Germinal center (tissue), 1 donor: ENCODE measurements at regions not wholly inside any gene's neighbourhood (a gene's known extent, or its start where the extent isn't known, plus 50 kb on each side); places are given as distances from the start of the nearest gene placed in this dataset.

Experiments
- DNase-seq: peaks from one replicate; pipeline ENCODE4 v3.0.0; 2012; ENCODE audit warnings: mixed read lengths, low spot score

DNA sequence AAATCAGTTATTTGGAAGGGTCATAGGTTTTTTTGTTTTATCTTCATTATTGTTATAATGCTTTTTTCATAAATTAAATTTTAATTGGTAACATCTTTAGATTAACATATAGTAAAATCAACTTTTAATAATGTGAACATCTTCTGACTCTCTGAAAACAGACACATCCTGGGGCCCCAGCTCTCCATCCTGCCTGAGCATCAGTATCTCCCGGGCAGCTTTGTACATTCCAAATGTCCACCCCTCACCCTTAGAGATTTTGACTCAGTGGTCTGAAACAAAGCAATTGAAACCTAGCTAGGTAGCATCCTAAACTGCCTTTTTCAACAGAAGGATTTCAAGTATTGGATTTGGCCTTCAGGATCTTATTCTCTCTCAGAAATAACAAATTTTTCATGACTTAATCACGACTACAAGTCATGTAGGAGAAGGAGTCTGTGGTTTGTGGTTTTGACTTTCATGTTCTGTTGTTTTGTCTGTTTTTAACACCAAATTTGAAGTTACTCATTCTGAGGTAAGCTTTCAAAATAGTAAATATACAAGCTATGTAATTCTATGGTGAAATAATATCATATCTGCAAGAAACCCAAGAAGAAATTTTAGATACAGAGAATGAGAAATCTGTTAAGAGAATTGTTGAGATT, 147.3 kb upstream of the UBE2E2 start:
- no peak for DNase-seq

DNA sequence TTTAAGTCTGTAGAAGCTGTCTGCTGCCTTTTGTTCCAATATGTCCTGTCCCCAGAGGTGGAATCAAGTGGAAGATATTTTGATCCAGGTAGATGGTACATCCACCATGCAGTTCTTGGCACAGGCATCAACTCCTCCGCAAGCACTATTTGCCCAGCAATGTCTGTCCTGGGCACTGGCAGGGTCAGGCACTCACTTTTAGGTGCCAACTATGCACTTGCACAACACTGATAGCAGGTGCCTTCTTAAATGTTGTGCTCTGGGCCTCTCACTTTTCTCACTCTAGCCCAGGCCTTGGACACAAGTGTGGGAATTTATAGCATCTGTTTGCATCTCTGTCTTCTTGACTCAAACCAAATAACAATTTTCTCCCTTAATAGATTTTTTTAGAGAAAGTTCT, 140.5 kb upstream of the UBE2E2 start:
- no peak for DNase-seq

DNA sequence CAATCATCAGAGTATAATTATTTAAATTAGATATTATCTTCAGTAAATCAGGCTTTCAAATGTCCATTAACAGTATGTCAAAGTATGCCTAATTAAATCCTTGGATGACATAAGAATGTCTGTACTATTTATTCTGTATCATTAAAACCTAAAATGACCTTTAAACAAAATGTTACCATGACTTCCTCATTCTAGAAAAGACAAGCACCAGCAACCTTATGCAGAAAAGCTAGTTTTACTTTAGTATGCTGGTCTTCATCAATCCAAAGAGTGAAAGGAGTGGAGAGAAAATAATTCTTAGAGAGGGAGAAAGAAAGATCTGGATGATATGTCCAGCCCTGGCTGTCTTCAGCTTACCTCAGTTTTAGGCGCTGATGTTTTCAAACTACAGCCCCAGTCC, 140.1 kb upstream of the UBE2E2 start:
- DNase-seq, result no peak

DNA sequence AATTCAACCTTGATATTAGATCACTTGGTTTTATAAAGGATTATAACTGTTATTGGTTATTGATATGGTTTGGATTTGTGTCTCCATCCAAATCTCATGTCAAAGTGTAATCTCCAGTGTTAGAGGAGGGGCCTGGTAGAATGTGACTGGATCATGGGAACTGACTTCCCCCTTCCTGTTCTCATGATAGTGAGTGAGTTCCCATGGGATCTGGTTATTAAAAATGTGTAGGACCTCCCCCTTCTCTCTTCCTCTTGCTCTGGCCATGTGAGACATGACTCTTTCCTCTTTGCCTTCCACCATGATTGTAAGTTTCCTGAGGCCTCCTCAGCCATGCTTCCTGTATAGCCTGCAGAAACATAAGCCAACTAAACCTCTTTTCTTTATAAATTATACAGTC, 136.0 kb upstream of the UBE2E2 start:
- DNase-seq, result no peak

DNA sequence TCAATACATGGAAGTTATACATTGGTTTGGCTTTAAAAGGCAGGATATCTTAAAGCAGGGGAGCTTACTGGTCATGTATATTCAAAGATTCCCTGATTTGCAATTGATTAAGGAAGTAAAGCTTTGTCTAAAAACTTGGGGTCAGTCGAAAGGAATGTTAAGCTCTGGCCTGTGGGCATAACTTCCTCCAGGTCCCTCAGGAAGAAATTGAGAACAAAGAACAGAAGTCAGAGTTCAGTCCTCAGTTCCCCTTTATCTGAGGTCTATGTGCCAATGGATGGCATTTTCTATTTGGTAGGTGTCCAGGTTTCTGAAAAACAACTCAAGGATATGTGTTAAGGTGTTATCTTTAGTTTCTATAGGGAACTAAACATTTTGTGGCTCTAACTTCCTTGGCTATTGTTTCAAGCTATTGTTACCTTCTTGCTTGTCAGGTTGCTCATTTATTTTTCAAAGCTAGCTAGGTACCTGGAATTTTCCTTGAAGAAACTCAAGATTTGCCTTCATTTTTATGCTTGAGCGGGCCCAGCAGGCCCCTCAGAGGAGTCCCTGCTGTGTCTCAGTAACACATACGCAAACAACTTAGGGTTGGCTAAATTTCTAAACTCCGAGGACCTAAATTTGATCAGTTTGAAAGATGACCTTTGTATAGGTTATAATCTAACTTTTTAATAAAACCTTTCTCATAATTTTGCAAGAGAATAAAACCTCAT, 135.0 kb upstream of the UBE2E2 start:
- DNase-seq, result no peak

DNA sequence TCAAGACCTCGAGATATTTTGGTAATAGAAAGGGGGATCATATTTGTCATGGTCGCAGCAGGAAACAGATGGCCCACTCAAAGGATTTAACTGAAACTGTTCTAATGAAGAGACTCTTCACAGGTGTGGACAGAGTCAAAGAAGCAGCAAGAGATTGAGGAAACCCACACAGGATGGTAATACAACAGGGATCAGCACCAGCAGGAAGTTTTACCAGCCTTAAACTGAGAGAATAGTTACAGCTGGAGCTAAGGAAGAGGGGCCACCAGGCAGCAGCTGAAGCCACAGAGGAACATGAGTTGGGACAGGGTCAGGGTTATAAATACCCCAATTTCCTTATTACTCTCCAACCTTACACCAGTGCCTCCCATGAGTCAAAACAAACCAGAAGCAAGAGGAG, 131.8 kb upstream of the UBE2E2 start:
- peak; percentile 17 for DNase-seq

DNA sequence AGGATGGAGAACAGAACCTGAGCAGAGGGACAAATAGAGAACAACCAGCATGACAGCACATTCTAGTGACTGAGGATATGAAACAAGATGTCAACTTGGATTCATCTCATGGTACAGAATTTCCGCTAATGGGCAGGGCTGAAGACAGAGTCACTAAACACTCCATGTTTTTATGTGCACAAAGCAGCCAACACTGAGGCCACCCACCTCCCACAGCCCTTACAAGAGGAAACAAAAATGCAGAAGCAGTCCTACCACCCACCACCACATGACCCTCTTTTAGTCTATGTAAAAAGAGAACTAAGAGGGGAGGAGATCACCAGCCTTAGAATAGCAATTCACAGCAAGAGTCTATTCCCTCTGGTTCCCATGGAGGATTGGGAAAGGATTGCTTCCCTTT, 131.4 kb upstream of the UBE2E2 start:
- DNase-seq, result peak; percentile 61

DNA sequence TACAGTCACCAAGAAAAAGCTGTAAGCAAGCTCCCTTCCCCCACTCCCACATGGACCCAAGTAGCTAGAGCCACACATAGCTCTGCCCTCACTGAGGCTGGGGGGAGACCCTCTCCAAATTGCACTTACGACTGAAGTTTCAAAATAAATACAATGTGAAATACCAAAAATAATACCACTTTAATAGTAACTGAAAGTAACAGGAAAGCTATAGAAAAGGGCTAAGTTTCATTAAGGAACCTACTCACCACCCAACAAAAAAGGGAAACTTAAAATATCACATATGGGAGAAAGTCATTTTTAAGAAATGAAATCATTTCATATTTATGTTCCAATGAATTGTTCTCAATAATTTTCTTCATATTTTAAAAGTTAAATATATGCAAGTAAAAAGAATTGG, 130.4 kb upstream of the UBE2E2 start:
- no peak for DNase-seq

DNA sequence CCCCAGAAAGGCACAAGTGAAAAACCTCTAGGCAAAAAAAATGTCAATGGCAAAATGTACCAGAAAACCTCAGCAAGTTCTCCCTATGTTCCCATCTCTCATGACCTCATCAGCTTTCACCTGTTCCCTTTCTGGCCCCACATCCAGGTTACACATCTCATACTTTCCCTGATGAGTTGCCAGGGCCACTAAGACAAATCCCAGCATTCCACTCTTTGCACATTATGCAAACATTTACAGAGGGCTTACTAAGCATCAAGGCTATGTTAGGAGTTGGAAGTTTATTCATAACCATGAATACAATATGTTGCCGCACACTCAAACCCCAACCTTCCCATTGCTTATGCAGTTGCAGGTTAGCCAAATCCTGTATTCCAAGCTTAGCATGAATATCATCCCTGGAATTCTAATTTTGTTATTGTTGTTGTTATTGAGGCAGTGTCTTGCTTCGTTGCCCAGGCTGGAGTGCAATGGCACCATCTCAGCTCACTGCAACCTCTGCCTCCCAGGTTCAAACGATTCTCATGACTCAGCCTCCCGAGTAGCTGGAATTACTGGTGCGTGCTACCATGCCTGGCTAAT, 129.3 kb upstream of the UBE2E2 start:
- DNase-seq, result no peak

DNA sequence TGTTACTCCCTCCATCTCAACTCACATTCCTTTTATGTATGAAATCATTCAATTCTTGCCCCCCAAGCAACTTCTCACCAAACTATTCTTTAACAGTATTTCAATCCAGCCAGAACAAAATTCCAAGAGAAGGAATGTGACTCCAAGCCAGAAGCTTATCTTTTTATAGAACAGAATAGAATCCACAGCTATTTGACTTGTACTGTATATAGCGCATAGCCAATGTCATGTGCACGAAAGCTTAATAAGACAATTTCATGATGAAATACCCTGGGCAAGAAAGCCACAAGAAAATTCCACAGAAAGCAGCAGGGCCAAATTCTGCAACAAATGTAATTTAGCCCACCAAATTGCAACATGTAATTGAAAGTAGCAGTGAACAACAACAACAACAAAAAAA, 127.6 kb upstream of the UBE2E2 start:
- no peak for DNase-seq

DNA sequence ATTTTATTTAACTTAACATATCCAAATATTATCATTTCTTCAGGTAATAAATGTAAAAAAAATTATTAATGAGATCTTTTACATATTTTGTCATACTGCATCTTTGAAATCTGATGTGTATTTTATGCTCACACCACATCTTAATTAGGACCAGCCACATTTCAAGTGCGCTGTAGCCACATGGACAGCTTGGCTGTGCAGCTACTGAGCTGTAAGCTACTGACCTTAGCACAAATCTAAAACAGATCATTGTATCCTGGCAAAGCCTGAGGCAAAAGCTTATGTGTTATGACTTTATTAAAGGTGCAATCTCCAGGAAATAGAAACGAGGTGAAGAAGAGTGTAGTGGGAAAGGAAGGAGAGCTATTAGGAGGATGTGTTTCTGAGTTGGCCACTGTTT, 126.7 kb upstream of the UBE2E2 start:
- no peak for DNase-seq

DNA sequence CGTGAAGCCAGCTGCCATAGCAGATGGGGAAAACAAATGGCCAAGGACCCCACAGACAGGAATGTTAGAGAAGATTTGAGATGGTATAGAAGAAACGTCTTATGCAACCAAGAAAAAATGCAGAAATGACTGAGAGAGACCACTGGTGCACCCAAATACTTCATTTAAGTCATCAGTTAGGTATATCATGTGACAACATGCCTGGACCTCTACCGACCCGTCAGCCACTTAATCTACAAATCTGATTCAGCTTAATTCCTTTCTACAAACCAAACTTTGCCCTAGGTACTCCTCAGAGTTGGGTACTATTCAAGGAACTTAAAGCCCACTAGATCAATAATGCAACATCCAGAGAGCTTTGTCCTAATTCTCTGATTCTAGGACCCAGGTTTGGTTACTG, 126.0 kb upstream of the UBE2E2 start:
- DNase-seq, result no peak

DNA sequence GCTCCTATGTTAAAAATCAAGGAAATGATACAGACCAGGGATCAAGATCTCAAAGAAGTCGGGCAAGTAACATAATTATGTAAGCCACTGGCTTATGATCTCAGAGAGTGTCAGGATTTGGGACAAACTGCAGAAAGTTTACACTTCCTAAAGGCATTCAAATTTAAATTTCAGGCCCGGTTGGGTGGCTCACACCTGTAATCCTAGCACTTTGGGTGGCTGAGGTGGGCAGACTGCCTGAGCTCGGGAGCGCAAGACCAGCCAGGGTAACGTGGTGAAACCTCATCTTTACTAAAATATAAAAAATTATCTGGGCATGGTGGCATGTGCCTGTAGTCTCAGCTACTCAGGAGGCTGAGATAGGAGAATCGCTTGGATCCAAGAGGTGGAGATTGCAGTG, 124.4 kb upstream of the UBE2E2 start:
- DNase-seq, result no peak

DNA sequence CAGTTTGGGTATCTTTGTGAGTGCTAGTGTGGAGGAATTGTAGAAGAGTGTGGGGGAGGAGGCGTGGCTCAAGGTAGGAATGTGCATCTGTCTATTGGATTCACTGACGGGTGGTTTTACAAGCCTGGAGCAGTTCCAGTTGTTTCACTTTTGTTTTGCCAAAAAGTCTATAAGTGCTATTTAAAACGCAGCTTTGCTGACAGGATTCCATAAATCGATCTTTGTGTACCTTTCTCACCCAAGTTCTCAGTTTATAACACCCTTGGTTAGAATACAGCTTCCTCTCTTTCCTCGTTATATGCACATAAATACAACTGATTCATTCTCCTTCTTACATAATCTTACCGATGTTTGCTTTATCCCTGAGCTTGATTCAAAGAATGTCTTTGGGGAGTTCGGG, 123.2 kb upstream of the UBE2E2 start:
- DNase-seq, result no peak

DNA sequence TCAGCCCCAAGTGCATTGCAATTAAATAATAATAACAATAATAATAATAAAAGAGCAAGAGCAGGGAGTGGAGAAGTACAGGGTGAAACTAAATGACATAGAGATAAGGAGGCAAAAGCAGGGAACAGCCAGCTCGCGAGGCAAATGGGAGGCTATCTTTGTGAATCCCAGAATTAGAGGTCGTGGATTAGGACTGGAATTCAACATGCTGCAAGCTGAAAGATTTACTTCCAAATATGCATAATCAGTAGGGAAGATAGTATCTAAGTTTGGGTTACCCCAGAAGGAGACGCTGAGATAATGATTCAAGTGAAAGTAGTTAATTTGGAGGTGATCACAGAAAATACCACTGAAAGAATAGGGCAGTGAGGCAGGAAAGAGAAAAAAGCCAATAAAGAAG, 119.4 kb upstream of the UBE2E2 start:
- no peak for DNase-seq

DNA sequence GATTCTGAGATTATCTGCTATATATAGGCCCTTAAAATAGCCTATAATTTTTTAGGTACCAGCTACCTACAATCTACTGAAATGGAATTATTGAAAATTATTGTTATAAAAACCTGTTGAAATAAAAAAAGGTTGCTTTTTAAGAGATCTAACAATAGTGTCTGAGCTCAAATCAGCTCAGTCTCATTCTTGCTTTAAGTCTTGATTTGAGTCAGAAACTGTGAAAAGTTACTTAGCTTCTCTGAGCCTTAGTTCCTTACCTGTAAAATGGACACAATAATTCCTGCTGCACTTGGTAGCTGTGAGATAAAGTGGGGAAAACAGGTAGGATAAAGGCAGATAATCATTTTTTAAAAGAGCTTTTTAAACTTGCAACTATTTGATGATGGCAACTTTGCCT, 118.8 kb upstream of the UBE2E2 start:
- no peak for DNase-seq

DNA sequence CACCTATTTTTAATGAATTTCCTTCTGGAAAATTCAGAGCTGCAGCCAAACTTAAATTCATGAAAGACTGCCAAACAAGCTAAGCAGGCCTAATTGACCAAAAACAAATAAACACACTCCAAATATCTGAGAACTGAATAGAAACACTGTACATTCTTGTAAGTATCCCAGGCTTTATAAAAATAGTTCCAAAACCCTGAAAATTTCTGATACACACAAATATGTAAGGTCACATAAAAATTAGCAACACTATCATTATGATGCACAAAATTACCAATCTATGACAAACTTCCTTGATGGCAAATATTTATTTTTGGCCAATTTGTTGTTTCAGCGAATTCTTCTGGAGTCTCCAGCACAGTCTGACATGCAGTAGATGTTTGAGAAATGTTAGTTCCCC, 117.9 kb upstream of the UBE2E2 start:
- DNase-seq, result no peak

DNA sequence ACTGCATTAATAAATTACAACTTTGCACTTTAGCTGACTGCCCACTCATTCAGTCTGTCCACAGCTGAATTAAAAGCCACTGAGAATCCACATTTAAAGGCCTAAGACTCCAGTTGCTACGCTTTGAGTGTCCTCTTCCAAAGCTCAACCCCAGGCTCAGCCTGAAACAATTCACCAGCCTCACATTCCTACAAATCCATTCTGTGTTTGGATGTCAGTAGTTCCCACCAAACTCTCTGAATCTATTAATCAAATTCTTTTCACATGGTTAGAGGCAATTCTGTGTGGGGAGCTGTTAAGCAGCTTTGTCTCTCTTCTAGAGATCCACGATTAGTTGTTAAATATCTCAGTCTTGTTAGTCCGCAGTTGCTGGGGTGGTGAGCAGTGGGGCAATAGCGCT, 116.8 kb upstream of the UBE2E2 start:
- no peak for DNase-seq

DNA sequence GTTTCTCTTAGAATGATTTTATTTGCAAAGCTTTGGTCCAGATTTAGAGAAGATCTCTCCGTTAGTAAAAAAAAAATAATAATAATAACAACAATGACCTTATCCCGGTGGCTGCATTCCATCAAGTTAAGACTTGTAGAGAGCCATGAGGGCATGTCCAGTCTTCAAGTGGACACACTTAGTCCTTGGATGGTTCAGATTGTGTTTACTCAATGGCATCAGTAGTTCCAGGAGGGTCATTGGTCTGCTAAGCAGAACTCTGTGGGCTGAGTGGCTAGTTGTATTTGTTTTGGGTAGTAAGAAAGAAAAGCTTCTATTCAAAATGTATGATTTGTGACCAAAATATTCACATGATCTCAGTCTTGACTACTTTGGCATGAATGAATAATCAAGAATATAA, 116.3 kb upstream of the UBE2E2 start:
- no peak for DNase-seq

DNA sequence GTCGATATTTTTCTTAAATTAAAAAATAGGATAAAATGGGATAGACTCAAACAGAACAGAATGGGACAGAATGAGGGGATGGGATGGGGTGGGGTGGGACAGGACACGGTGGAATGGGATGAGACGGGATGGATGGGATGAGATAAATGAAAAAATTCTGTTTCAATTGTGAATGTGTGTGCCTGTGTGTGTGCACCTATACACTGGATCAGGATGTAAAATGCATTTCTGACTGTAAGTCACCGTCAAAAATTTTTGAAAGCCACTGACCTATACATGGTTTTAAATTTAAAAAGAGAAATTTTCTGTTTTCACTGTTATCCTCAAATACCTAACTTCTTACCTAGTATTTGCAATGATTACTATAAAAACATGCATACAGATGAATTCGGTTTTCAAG, 108.7 kb upstream of the UBE2E2 start:
- DNase-seq, result no peak

DNA sequence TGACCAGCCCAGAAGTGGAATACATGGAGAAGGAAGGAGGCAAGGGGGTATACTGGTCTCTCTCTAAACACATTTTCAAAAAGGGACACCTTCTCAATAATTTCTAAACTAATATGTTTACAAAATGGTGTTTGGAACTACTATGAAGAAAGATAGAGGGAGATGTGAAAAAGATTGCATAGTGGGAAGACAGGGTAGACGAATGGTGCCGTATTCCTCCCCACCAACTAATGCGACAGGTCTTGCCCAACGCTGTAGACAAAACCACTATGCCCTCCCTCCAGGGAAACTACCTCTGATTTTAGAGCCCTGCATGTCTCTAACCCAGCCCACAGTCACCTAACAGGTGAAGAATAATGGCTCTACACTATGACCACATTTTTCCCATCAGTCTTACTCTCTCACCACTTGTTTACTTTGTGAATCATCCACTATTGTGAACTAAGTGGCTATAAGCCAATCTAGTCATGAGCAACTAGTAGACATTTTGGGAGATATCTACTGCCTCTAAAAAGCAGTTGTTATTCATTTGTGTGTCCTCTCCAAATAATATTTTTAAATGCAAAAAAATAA, 108.2 kb upstream of the UBE2E2 start:
- no peak for DNase-seq

DNA sequence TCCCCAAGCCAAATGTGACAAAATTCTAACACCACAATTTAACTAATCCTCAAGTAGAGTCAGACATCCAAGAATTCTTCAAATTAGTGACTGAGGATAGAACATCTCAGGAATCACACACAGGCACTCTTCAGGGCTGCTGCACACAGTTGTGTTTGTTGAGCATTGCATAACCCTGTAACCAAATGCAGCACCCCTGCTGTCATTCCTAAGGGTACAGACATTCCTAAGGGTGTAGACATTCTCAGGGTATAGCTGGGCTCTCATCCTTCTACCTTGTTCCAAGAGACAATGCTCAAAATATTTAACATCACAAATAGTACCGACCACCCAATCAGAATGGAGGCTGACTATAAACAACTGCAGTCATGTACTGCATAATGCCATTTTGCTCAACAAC, 107.1 kb upstream of the UBE2E2 start:
- DNase-seq, result no peak

DNA sequence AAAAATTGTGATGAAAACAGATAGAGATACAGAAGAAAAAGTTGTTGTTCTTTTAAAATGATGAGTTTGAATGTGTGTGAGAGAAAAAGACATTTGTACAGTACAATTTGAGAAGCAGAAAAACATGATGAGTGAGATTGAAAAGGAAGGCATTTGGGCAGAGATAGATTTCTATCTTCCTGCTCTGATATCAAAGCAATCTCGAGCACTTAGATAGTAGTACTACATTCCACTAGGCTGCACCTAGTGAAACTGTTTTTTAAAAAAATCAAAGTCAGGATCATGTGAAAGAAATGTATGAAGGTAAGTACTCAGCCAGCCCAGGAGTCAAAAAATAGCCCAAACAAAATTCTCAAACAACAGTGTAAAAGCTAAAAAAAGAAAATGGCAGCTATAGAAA, 104.1 kb upstream of the UBE2E2 start:
- no peak for DNase-seq

DNA sequence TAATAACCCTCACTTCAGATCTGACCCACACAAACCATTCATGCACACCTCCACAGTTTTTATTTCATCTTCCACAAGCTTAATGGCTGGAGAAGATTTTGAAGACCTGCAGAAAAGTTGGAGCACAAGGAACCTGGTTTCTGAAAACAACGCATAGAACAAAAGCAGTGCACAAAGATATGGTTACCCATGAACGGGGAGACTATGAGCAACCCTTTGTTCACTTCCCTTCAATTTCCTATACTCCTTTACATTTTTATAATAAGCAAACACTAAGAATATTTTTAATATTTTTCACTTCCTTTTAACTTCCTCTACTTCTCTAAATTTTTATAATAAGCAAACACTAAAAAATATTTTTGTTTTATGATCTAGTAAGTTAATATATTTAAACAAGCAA, 103.5 kb upstream of the UBE2E2 start:
- DNase-seq, result no peak
